ENCODE measurements at regions not wholly inside any gene's neighbourhood (a gene's known extent, or its start where the extent isn't known, plus 50 kb on each side); places are given as distances from the start of the nearest gene placed in this dataset.

DNA sequence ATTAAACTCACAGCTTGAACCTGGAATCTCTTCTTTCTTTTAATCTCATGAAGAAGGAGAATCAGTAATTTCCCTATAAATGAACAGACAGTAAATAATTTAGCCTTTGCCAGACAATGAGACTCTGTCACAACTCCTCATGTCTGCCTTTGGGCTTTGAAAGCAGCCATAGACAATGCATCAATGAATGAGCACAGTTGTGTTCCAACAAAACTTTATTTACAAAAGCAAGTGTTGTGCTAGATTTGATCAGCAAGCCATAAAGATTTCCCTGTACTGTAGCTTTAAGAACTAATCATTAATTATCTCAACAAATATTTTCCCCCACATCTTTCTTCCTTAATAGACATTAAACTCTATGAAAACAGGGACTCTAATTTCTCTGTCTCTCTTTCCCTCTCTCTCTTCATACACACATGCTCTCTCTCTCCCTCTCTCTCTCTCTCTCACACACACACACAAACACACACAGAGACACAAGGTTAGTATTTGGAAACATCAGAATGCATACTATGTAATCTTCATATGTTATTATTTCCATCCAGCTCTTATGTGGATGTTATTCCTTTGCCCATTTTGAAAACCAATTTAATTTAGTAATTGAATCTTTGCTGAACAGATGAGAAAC lies 1209.8 kb upstream of the CDH6 start:
- TF ChIP-seq, protein P1, sequence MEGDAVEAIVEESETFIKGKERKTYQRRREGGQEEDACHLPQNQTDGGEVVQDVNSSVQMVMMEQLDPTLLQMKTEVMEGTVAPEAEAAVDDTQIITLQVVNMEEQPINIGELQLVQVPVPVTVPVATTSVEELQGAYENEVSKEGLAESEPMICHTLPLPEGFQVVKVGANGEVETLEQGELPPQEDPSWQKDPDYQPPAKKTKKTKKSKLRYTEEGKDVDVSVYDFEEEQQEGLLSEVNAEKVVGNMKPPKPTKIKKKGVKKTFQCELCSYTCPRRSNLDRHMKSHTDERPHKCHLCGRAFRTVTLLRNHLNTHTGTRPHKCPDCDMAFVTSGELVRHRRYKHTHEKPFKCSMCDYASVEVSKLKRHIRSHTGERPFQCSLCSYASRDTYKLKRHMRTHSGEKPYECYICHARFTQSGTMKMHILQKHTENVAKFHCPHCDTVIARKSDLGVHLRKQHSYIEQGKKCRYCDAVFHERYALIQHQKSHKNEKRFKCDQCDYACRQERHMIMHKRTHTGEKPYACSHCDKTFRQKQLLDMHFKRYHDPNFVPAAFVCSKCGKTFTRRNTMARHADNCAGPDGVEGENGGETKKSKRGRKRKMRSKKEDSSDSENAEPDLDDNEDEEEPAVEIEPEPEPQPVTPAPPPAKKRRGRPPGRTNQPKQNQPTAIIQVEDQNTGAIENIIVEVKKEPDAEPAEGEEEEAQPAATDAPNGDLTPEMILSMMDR (IDR thresholded peaks at IDR 0.05; ENCODE audit: borderline replicate concordance, extremely low read depth, low read length, poor library complexity, severe bottlenecking) = no peak
- no peak for TF ChIP-seq EZH2 (IDR thresholded peaks at IDR 0.05; ENCODE audit: borderline replicate concordance, low read depth, low read length, severe bottlenecking)

Measured in DND-41 (cell line).